Fibroblast of lung (primary cell): ENCODE measurements at regions not wholly inside any gene's neighbourhood (a gene's known extent, or its start where the extent isn't known, plus 50 kb on each side); places are given as distances from the start of the nearest gene placed in this dataset.

Source experiments
- DNase-seq, 2 donors: peaks; one replicate each; pipeline versions ENCODE4 v3.0.0 to v3.0.0-alpha.2; 2010; ENCODE audit warnings: low read depth in 2 of 2
- H2AFZ ChIP-seq: 2 replicates; pipeline ENCODE4 v1.5.1; 2012; ENCODE audit warnings: low read length, control low read depth, inconsistent platforms
- H3K27ac ChIP-seq: 2 replicates; pipeline ENCODE4 v1.5.1; 2011; ENCODE audit warnings: low read length, control low read depth; ENCODE audit not compliant: insufficient read depth
- H3K27me3 ChIP-seq: 2 replicates; pipeline ENCODE4 v1.5.1; 2011; ENCODE audit warnings: mild to moderate bottlenecking, low read length; ENCODE audit not compliant: control insufficient read depth, insufficient read depth
- H3K36me3 ChIP-seq: 2 replicates; pipeline ENCODE4 v1.5.1; 2011; ENCODE audit warnings: low read length; ENCODE audit not compliant: control insufficient read depth, insufficient read depth
- H3K4me1 ChIP-seq: 2 replicates; pipeline ENCODE4 v1.5.1; 2011; ENCODE audit warnings: low read length; ENCODE audit not compliant: control insufficient read depth, insufficient read depth; ENCODE audit errors: extremely low read depth
- H3K4me2 ChIP-seq: 2 replicates; pipeline ENCODE4 v1.5.1; 2011; ENCODE audit warnings: low read length, control low read depth; ENCODE audit not compliant: insufficient read depth; ENCODE audit errors: extremely low read depth
- H3K4me3 ChIP-seq, 4 experiments: fragments of 200-600 bp in 1 of 4; sonication (generic) in 1 of 4; replicated peaks in 1 of 4; 2 replicates each; pipeline ENCODE4 v1.5.1; 2011 to 2016; ENCODE audit warnings: low read length in 4 of 4, low read depth in 3 of 4, mild to moderate bottlenecking in 3 of 4, control low read depth in 2 of 4, inconsistent platforms in 1 of 4, mixed read lengths in 1 of 4; ENCODE audit not compliant: insufficient read depth in 1 of 4; ENCODE audit errors: control extremely low read depth in 1 of 4
- H3K79me2 ChIP-seq: 2 replicates; pipeline ENCODE4 v1.5.1; 2012; ENCODE audit warnings: mild to moderate bottlenecking, low read length, inconsistent platforms; ENCODE audit not compliant: control insufficient read depth, insufficient read depth
- H3K9ac ChIP-seq: 2 replicates; pipeline ENCODE4 v1.5.1; 2011; ENCODE audit warnings: mild to moderate bottlenecking, low read length, control low read depth; ENCODE audit not compliant: insufficient read depth
- H3K9me3 ChIP-seq: 2 replicates; pipeline ENCODE4 v1.5.1; 2012; ENCODE audit warnings: low read depth, low read length; ENCODE audit not compliant: control insufficient read depth, insufficient read depth
- H4K20me1 ChIP-seq: 2 replicates; pipeline ENCODE4 v1.5.1; 2011; ENCODE audit warnings: low read length; ENCODE audit not compliant: control insufficient read depth, insufficient read depth; ENCODE audit errors: extremely low read depth
- CTCF ChIP-seq, 2 donors: IDR thresholded peaks in 1 of 2; conservative IDR thresholded peaks in 1 of 2; 1 replicate in 1 of 2; 2 replicates in 1 of 2; pipeline ENCODE4 v1.5.1; 2011 to 2012; ENCODE audit warnings: low read length in 2 of 2, control low read depth in 1 of 2, inconsistent platforms in 1 of 2, low read depth in 1 of 2, mild to moderate bottlenecking in 1 of 2
- EZH2 ChIP-seq: IDR thresholded peaks from 2 replicates; pipeline ENCODE4 v1.5.1; 2012; ENCODE audit warnings: low read length, control low read depth, mild to moderate bottlenecking; ENCODE audit errors: missing control alignments

- Histone ChIP-seq H4K20me1 (no peaks in the 10 kb centered on the region), H3K9me3 (no peaks in the 10 kb centered on the region), H3K4me1 (no peaks in the 10 kb centered on the region), H3K79me2 (no peaks in the 10 kb centered on the region), H3K9ac (no peak overlapping the region), H3K4me2 (no peak overlapping the region), H3K36me3 (no peaks in the 10 kb centered on the region), H2AFZ (peak overlapping the region; percentile 12), H3K4me3 (no peak overlapping the region), H3K27me3 (no peaks in the 10 kb centered on the region), H3K27ac (no peak overlapping the region)
- peak; percentile 22 to 69 for DNase-seq
- TF ChIP-seq CTCF (conservative IDR thresholded peaks at IDR 0.05 in 1 of 2, IDR thresholded peaks at IDR 0.05 in 1 of 2; ENCODE audit: low read depth in 1 of 2, low read length in 2 of 2): no peak
- TF ChIP-seq EZH2: no peak
Measured at GRCh38 chr6:121590438-121590837, 155.0 kb downstream of the GJA1 start.

GRCh38 chr6:121590916-121591315 is 155.5 kb downstream of the GJA1 start:
- DNase-seq: no peak
- no peaks in the 10 kb centered on the region for H3K27me3 ChIP-seq
- no peak overlapping the region for H3K4me3 ChIP-seq
- no peak overlapping the region for H3K27ac ChIP-seq
- H2AFZ ChIP-seq: no peak overlapping the region
- no peaks in the 10 kb centered on the region for H4K20me1 ChIP-seq
- H3K79me2 ChIP-seq: no peaks in the 10 kb centered on the region
- H3K9ac ChIP-seq: no peak overlapping the region
- no peak for TF ChIP-seq CTCF (conservative IDR thresholded peaks at IDR 0.05 in 1 of 2, IDR thresholded peaks at IDR 0.05 in 1 of 2; ENCODE audit: low read depth in 1 of 2, low read length in 2 of 2)
- no peak for TF ChIP-seq EZH2
- H3K4me2 ChIP-seq: no peak overlapping the region
- H3K4me1 ChIP-seq: no peaks in the 10 kb centered on the region
- no peaks in the 10 kb centered on the region for H3K36me3 ChIP-seq
- H3K9me3 ChIP-seq: no peaks in the 10 kb centered on the region

- Histone ChIP-seq H3K27ac (no peak overlapping the region), H3K9ac (no peak overlapping the region), H3K79me2 (no peaks in the 10 kb centered on the region), H3K27me3 (no peaks in the 10 kb centered on the region), H2AFZ (no peak overlapping the region), H3K4me3 (no peak overlapping the region), H3K9me3 (no peaks in the 10 kb centered on the region), H3K4me2 (no peak overlapping the region), H3K36me3 (no peaks in the 10 kb centered on the region), H4K20me1 (no peaks in the 10 kb centered on the region), H3K4me1 (no peaks in the 10 kb centered on the region)
- TF ChIP-seq CTCF (conservative IDR thresholded peaks at IDR 0.05 in 1 of 2, IDR thresholded peaks at IDR 0.05 in 1 of 2; ENCODE audit: low read depth in 1 of 2, low read length in 2 of 2) (no peak), EZH2 (no peak)
- DNase-seq: no peak
Measured at GRCh38 chr6:121592261-121592935, 157.0 kb downstream of the GJA1 start.
